ENCODE measurements at regions not wholly inside any gene's neighbourhood (a gene's known extent, or its start where the extent isn't known, plus 50 kb on each side); places are given as distances from the start of the nearest gene placed in this dataset.

DNA sequence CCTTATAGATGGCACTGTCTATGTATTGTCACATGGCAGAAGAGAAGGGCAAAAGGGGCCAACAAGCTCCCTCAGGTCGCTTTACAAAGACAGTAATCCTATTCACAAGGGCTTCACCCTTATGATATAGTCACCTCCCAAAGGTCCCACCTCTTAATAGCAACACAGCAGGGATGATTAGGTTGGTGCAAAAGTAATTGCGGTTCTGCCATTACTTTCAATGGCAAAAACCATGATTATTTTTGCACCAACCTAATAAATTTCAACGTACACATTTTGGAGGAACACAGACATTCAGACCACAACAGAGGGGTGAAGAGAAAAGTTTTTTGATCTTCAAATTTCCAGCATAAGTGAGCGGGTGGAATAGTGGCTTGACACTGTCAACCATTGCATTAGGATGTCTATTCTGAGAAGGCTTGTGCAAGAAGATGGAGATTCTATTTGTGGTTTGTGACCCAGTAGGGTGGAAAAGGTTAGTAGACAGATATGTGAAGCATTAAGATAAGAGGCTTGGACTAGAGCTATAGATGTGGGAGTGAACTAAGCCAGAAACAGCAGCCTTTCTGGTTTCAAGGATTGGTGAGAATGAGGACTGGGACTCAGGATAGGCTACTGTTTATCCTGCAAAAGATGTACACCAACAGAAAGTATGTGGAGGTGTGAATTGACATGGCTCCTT, 75.5 kb upstream of the CPSF6 start:
- TF ChIP-seq, protein P1, sequence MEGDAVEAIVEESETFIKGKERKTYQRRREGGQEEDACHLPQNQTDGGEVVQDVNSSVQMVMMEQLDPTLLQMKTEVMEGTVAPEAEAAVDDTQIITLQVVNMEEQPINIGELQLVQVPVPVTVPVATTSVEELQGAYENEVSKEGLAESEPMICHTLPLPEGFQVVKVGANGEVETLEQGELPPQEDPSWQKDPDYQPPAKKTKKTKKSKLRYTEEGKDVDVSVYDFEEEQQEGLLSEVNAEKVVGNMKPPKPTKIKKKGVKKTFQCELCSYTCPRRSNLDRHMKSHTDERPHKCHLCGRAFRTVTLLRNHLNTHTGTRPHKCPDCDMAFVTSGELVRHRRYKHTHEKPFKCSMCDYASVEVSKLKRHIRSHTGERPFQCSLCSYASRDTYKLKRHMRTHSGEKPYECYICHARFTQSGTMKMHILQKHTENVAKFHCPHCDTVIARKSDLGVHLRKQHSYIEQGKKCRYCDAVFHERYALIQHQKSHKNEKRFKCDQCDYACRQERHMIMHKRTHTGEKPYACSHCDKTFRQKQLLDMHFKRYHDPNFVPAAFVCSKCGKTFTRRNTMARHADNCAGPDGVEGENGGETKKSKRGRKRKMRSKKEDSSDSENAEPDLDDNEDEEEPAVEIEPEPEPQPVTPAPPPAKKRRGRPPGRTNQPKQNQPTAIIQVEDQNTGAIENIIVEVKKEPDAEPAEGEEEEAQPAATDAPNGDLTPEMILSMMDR (IDR thresholded peaks at IDR 0.05) = no peak
- no peak for TF ChIP-seq POLR2A (IDR thresholded peaks at IDR 0.05)
- no peak for TF ChIP-seq EP300 (IDR thresholded peaks at IDR 0.05)

Measured in tibial nerve (tissue), 4 donors.